Astrocyte of the hippocampus (primary cell): ENCODE measurements at regions not wholly inside any gene's neighbourhood (a gene's known extent, or its start where the extent isn't known, plus 50 kb on each side); places are given as distances from the start of the nearest gene placed in this dataset.
A peak's percentile ranks its signal among the peaks of the same experiment; 100 is the strongest.
"Not testable (repeated sequence)": the region's sequence is repeated elsewhere in the genome, so short reads cannot be mapped to it uniquely, and the experiment has no call there.

Source experiments
- DNase-seq: peaks from one replicate; pipeline ENCODE4 v3.0.0; 2011; ENCODE audit warnings: low read depth, low spot score

- DNase-seq: no peak
Observed at GRCh38 chr5:3105172-3105571, 353.7 kb upstream of the IRX2 start.

GRCh38 chr5:3104429-3105060 is 353.1 kb upstream of the IRX2 start:
- DNase-seq: no peak

- no peak for DNase-seq
Observed at GRCh38 chr5:3103262-3103811, 351.9 kb upstream of the IRX2 start.

GRCh38 chr5:3102531-3102930 is 351.1 kb upstream of the IRX2 start:
- no peak for DNase-seq

- no peak for DNase-seq
Observed at GRCh38 chr5:3101561-3101960, 350.1 kb upstream of the IRX2 start.

GRCh38 chr5:3100921-3101551 is 349.6 kb upstream of the IRX2 start:
- DNase-seq: no peak

- DNase-seq: no peak
Observed at GRCh38 chr5:3099954-3100353, 348.5 kb upstream of the IRX2 start.

GRCh38 chr5:3099526-3099925 is 348.0 kb upstream of the IRX2 start:
- no peak for DNase-seq

- no peak for DNase-seq
Observed at GRCh38 chr5:3098821-3099220, 347.3 kb upstream of the IRX2 start.

GRCh38 chr5:3092664-3093063 is 341.2 kb upstream of the IRX2 start:
- DNase-seq: no peak

- DNase-seq: no peak
Observed at GRCh38 chr5:3092211-3092610, 340.7 kb upstream of the IRX2 start.

GRCh38 chr5:3091040-3091774 is 339.7 kb upstream of the IRX2 start:
- DNase-seq: no peak

- not testable (repeated sequence) for DNase-seq
Observed at GRCh38 chr5:3090305-3090704, 338.8 kb upstream of the IRX2 start.

GRCh38 chr5:3080366-3080765 is 328.9 kb upstream of the IRX2 start:
- no peak for DNase-seq

- DNase-seq: no peak
Observed at GRCh38 chr5:3077684-3078083, 326.2 kb upstream of the IRX2 start.

GRCh38 chr5:3075309-3075708 is 323.8 kb upstream of the IRX2 start:
- DNase-seq: no peak

- DNase-seq: peak; percentile 4
Observed at GRCh38 chr5:3068401-3068800, 316.9 kb upstream of the IRX2 start.

- DNase-seq: no peak
Observed at GRCh38 chr5:3060283-3060682, 308.8 kb upstream of the IRX2 start.

- DNase-seq: no peak
Observed at GRCh38 chr5:3059488-3059887, 308.0 kb upstream of the IRX2 start.

- no peak for DNase-seq
Observed at GRCh38 chr5:3058942-3059341, 307.5 kb upstream of the IRX2 start.

- no peak for DNase-seq
Observed at GRCh38 chr5:3056866-3057265, 305.4 kb upstream of the IRX2 start.

- no peak for DNase-seq
Observed at GRCh38 chr5:3051400-3051799, 299.9 kb upstream of the IRX2 start.

GRCh38 chr5:3050863-3051262 is 299.4 kb upstream of the IRX2 start:
- no peak for DNase-seq
